Hepatocyte (in vitro differentiated cells): ENCODE measurements at regions not wholly inside any gene's neighbourhood (a gene's known extent, or its start where the extent isn't known, plus 50 kb on each side); places are given as distances from the start of the nearest gene placed in this dataset.

Experiments
- CTCF ChIP-seq: fragments of 200-600 bp; sonication (generic); IDR thresholded peaks from 2 replicates; pipeline ENCODE4 v1.5.1; 2016; ENCODE audit warnings: antibody characterized with exemption, mild to moderate bottlenecking; ENCODE audit not compliant: poor library complexity
- EZH2 ChIP-seq: fragments of 200-600 bp; sonication (generic); IDR thresholded peaks from 2 replicates; pipeline ENCODE4 v1.6.1; 2016; ENCODE audit warnings: antibody characterized with exemption, mild to moderate bottlenecking, borderline replicate concordance

- TF ChIP-seq EZH2 (no peak), CTCF (no peak)
Observed at GRCh38 chr3:171524921-171525310, 64.7 kb upstream of the TNIK start.
